Parathyroid adenoma (tissue), 2 donors: ENCODE measurements at regions not wholly inside any gene's neighbourhood (a gene's known extent, or its start where the extent isn't known, plus 50 kb on each side); places are given as distances from the start of the nearest gene placed in this dataset.

Experiments
- H2AFZ ChIP-seq: fragments of 300-600 bp; sonication (generic); one replicate; pipeline ENCODE4 v1.7.0; 2017; ENCODE audit warnings: antibody characterized with exemption, mild to moderate bottlenecking
- H3K27ac ChIP-seq: fragments of 300-600 bp; sonication (generic); one replicate; pipeline ENCODE4 v1.7.0; 2017
- H3K27me3 ChIP-seq: fragments of 300-600 bp; sonication (generic); one replicate; pipeline ENCODE4 v1.7.0; 2017; ENCODE audit warnings: low read length; ENCODE audit not compliant: control insufficient read depth, insufficient read depth
- H3K36me3 ChIP-seq: fragments of 300-600 bp; sonication (generic); one replicate; pipeline ENCODE4 v1.7.0; 2017; ENCODE audit warnings: low read length; ENCODE audit not compliant: control insufficient read depth, insufficient read depth
- H3K4me1 ChIP-seq: fragments of 300-600 bp; sonication (generic); one replicate; pipeline ENCODE4 v1.7.0; 2017; ENCODE audit warnings: control low read depth
- H3K4me2 ChIP-seq: fragments of 300-600 bp; sonication (generic); one replicate; pipeline ENCODE4 v1.7.0; 2017; ENCODE audit warnings: low read length
- H3K4me3 ChIP-seq: fragments of 300-600 bp; sonication (generic); one replicate; pipeline ENCODE4 v1.7.0; 2017; ENCODE audit warnings: low read depth, low read length
- H3K79me2 ChIP-seq: fragments of 300-600 bp; sonication (generic); one replicate; pipeline ENCODE4 v1.7.0; 2017; ENCODE audit warnings: control low read depth
- H3K9ac ChIP-seq: fragments of 300-600 bp; sonication (generic); one replicate; pipeline ENCODE4 v1.7.0; 2017; ENCODE audit warnings: mild to moderate bottlenecking
- H3K9me3 ChIP-seq: fragments of 300-600 bp; sonication (generic); one replicate; pipeline ENCODE4 v1.7.0; 2017; ENCODE audit warnings: low read length; ENCODE audit not compliant: control insufficient read depth
- TF ChIP-seq, protein P1 (sequence below): fragments of 300-600 bp; sonication (generic); IDR thresholded peaks from one replicate; pipeline ENCODE4 v1.7.0; 2017; ENCODE audit warnings: antibody characterized with exemption, mild to moderate bottlenecking
- donor health status: primary hyperparathyroidism.

DNA sequence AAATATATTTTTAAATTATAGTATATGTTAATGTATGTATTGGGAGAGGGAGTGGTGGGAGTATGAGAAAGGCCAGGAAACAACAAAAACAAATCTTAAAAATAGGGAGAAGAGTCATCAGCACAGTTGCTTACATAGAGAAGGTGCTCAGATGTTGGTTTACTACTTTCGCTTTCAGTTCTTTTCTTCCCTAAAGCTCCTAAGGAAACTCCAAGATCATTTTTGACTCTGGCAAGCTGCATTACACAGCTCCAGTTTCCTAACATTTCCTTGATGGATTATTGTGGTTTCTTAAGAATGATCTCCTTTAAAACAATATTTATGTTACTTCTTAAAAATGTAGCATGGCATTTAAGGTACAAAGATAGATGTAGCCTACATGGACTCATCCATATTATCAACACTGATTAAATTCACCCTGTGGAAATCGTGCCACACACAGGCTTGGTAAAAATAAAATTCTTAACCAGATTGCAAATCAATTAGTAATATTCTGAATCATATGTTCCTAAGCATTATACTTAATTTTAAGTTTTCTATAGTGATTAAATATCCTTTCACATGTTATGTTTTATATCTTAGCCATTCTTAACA lies 118.0 kb upstream of the MAN1A1 start:
- Histone ChIP-seq H3K79me2 (no peaks in the 10 kb centered on the region), H3K36me3 (no peaks in the 10 kb centered on the region), H3K4me1 (no peaks in the 10 kb centered on the region), H3K9ac (no peak overlapping the region), H3K4me2 (no peak overlapping the region), H3K27me3 (no peaks in the 10 kb centered on the region), H3K4me3 (no peak overlapping the region), H3K27ac (no peak overlapping the region), H3K9me3 (no peaks in the 10 kb centered on the region), H2AFZ (no peak overlapping the region)
- TF ChIP-seq, protein P1, sequence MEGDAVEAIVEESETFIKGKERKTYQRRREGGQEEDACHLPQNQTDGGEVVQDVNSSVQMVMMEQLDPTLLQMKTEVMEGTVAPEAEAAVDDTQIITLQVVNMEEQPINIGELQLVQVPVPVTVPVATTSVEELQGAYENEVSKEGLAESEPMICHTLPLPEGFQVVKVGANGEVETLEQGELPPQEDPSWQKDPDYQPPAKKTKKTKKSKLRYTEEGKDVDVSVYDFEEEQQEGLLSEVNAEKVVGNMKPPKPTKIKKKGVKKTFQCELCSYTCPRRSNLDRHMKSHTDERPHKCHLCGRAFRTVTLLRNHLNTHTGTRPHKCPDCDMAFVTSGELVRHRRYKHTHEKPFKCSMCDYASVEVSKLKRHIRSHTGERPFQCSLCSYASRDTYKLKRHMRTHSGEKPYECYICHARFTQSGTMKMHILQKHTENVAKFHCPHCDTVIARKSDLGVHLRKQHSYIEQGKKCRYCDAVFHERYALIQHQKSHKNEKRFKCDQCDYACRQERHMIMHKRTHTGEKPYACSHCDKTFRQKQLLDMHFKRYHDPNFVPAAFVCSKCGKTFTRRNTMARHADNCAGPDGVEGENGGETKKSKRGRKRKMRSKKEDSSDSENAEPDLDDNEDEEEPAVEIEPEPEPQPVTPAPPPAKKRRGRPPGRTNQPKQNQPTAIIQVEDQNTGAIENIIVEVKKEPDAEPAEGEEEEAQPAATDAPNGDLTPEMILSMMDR, result no peak

DNA sequence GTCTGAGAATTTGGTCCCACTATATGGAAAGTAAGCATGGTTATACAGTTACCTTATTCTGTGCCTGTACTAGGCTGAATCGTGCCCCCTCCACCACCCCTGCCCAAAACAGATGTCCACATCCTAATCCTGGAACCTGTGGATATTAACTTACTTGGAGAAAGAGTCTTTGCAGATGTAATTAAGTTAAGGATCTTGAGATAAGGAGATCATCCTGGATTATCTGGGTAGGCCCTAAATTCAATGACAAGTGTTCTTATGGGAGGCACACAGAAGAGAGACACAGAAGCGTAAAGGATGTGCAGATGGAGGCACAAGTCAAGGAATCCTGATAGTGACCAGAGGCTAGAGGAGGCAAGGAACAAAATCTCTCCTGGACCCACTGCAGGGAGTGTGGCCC lies 116.7 kb upstream of the MAN1A1 start:
- Histone ChIP-seq H3K27me3 (no peaks in the 10 kb centered on the region), H3K36me3 (no peaks in the 10 kb centered on the region), H3K9ac (no peak overlapping the region), H3K79me2 (no peaks in the 10 kb centered on the region), H3K27ac (no peak overlapping the region), H2AFZ (no peak overlapping the region), H3K9me3 (no peaks in the 10 kb centered on the region), H3K4me3 (no peak overlapping the region), H3K4me1 (no peaks in the 10 kb centered on the region), H3K4me2 (no peak overlapping the region)
- TF ChIP-seq, protein P1, result no peak

DNA sequence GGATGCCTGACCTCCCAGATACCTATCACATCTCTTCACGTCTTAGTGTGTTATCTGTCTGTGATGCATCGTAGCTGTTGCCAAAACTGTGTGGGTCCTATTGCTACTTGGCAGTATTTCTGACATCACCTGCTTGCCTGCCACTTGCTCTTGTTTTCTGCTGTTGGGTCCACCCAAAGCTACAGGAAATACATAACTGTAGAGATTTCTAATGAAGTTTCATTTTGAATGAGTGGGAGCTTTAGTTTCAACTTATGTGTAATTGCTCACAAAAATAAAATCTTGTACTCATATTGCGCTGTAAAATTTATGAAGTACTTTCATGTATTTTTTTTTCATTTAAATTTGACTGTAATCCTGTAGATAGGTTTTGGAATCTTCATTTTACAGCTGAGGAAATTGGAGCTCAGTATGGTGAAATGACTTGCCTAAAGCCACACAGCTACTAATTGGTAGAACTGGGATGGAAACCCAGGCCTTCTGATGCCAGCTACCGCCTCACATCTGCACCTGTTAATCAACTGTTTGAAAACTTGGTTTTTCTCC lies 113.6 kb upstream of the MAN1A1 start:
- Histone ChIP-seq H3K4me1 (no peaks in the 10 kb centered on the region), H3K4me3 (no peak overlapping the region), H3K36me3 (no peaks in the 10 kb centered on the region), H3K79me2 (no peaks in the 10 kb centered on the region), H2AFZ (no peak overlapping the region), H3K4me2 (no peak overlapping the region), H3K27me3 (no peaks in the 10 kb centered on the region), H3K9me3 (no peaks in the 10 kb centered on the region), H3K9ac (no peak overlapping the region), H3K27ac (no peak overlapping the region)
- TF ChIP-seq, protein P1, result no peak

DNA sequence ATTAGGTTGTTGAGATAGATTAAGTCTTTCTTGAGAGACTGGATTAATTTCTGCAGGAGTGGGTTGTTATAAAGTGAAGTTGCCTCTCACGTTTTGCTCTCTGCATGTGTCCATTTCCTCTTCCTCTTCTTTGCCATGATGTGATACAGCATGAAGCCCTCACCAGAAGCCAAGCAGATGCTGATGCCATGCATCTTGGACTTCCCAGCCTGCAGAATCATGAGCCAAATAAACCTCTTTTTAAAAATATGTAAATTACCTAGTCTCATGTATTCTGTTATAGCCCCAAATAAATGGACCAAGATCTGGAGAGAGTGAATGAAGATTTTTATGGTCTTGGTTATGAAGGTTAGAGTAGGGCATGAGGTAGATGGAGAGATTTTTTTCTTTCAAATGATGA lies 111.6 kb upstream of the MAN1A1 start:
- no peak overlapping the region for H3K4me2 ChIP-seq
- H3K9me3 ChIP-seq, result no peaks in the 10 kb centered on the region
- no peak overlapping the region for H3K4me3 ChIP-seq
- no peaks in the 10 kb centered on the region for H3K36me3 ChIP-seq
- TF ChIP-seq, protein P1, result no peak
- H3K27ac ChIP-seq, result no peak overlapping the region
- H3K79me2 ChIP-seq, result no peaks in the 10 kb centered on the region
- no peak overlapping the region for H3K9ac ChIP-seq
- no peaks in the 10 kb centered on the region for H3K4me1 ChIP-seq
- H3K27me3 ChIP-seq, result no peaks in the 10 kb centered on the region
- H2AFZ ChIP-seq, result no peak overlapping the region
